Heart left ventricle (tissue), 13 donors: ENCODE measurements at regions not wholly inside any gene's neighbourhood (a gene's known extent, or its start where the extent isn't known, plus 50 kb on each side); places are given as distances from the start of the nearest gene placed in this dataset.

Source experiments
- POLR2A ChIP-seq, 2 donors: fragments of 450-650 bp; IDR thresholded peaks; one replicate each; pipeline ENCODE4 v1.6.1; 2017; ENCODE audit warnings: antibody characterized with exemption in 2 of 2, mild to moderate bottlenecking in 2 of 2, moderate library complexity in 2 of 2
- TF ChIP-seq, protein P1 (sequence below), 12 donors: fragments of 200-600 bp; sonication (generic) in 4 of 12; IDR thresholded peaks; one replicate each; pipeline versions ENCODE4 v1.5.0 to v1.8.0; 2018 to 2022; ENCODE audit warnings: antibody characterized with exemption in 12 of 12, mild to moderate bottlenecking in 5 of 12
- donor health status: ischemic (EF 13 %, LVEDD 7.1; RV severe dilation, severe dysfunction).
- donor health status: DM: no; HTN: yes; CAD: no.
- donor health status: DM: no; HTN: no; CAD: no.
- donor health status: ischemic (EF 25% LVEDD 6.9; RV normal size, moderate dysfunction).
- donor health status: ischemic (EF 25% LVEDD 5.7; RV mildly dilated, moderate dysfunction).
- donor health status: ischemic (EF 35%, LVEDD 5.7; RV mildly dilated, moderate dysfunction).
- donor health status: nonischemic (EF 11% LVEDD 7.7; RV severe dilation, severe dysfunction).
- donor health status: DM: yes; HTN: yes; CAD: no.
- donor health status: PGD.
- donor health status: ischemic (EF 29% LVEDD 5.4; RV normal size, mild dysfunction).
- donor health status: nonischemic (EF 23%, LVEDD 6.1; RV moderate dilation, normal function).

DNA sequence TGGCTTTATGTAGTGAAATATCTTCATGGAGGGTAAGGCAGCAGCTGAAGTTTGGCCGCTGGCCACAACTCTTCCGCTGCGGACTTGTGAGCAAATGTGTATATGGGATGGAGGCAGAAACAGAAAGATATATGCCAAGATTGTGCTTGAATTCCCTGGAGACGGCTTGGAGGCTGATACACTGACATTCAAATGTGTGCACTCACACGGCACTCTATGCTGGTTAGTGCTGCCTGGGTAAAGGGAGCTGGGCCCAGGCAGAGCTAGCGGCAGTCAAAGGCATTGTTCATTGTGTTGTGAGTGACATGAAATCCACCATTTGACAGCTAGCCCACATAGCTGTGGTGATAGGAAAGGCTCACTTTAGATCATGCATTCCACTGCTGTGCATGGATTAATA, 202.7 kb downstream of the CLIC5 start:
- TF ChIP-seq, protein P1, sequence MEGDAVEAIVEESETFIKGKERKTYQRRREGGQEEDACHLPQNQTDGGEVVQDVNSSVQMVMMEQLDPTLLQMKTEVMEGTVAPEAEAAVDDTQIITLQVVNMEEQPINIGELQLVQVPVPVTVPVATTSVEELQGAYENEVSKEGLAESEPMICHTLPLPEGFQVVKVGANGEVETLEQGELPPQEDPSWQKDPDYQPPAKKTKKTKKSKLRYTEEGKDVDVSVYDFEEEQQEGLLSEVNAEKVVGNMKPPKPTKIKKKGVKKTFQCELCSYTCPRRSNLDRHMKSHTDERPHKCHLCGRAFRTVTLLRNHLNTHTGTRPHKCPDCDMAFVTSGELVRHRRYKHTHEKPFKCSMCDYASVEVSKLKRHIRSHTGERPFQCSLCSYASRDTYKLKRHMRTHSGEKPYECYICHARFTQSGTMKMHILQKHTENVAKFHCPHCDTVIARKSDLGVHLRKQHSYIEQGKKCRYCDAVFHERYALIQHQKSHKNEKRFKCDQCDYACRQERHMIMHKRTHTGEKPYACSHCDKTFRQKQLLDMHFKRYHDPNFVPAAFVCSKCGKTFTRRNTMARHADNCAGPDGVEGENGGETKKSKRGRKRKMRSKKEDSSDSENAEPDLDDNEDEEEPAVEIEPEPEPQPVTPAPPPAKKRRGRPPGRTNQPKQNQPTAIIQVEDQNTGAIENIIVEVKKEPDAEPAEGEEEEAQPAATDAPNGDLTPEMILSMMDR (IDR thresholded peaks at IDR 0.05), result no peak
- TF ChIP-seq POLR2A (IDR thresholded peaks at IDR 0.05), result no peak
